BJ (cell line): ENCODE measurements at regions not wholly inside any gene's neighbourhood (a gene's known extent, or its start where the extent isn't known, plus 50 kb on each side); places are given as distances from the start of the nearest gene placed in this dataset.

ENCODE experiments used
- CTCF ChIA-PET: fragments of 350-600 bp; formaldehyde crosslinking; extraction: SDS; loops from one replicate; lab custom pipeline; 2021; ENCODE audit warnings: antibody characterized with exemption, inconsistent platforms; lab: Yijun Ruan, JAX
- POLR2A ChIA-PET: fragments of 300-600 bp; sonication (Branson Sonifier 250); formaldehyde crosslinking; extraction: SDS; loops from one replicate; lab custom pipeline; 2021; ENCODE audit warnings: antibody characterized with exemption; lab: Charles Lee
- DNase-seq: peaks from one replicate; pipeline ENCODE4 v3.0.0-alpha.2; 2011; ENCODE audit warnings: low read depth
- H3K27me3 ChIP-seq: 2 replicates; pipeline ENCODE4 v1.6.0; 2011; ENCODE audit warnings: low read length; ENCODE audit not compliant: control insufficient read depth, insufficient read depth
- H3K36me3 ChIP-seq: 2 replicates; pipeline ENCODE4 v1.5.1; 2011; ENCODE audit warnings: low read length; ENCODE audit not compliant: control insufficient read depth, insufficient read depth
- H3K4me3 ChIP-seq: 2 replicates; pipeline ENCODE4 v1.5.1; 2011; ENCODE audit warnings: low read depth, mild to moderate bottlenecking, control low read depth, low read length
- TF ChIP-seq, protein P1 (sequence below): IDR thresholded peaks from 2 replicates; pipeline ENCODE4 v1.5.1; 2011; ENCODE audit warnings: low read depth, mild to moderate bottlenecking, control low read depth, inconsistent platforms, low read length, moderate library complexity; ENCODE audit not compliant: insufficient read depth

DNA sequence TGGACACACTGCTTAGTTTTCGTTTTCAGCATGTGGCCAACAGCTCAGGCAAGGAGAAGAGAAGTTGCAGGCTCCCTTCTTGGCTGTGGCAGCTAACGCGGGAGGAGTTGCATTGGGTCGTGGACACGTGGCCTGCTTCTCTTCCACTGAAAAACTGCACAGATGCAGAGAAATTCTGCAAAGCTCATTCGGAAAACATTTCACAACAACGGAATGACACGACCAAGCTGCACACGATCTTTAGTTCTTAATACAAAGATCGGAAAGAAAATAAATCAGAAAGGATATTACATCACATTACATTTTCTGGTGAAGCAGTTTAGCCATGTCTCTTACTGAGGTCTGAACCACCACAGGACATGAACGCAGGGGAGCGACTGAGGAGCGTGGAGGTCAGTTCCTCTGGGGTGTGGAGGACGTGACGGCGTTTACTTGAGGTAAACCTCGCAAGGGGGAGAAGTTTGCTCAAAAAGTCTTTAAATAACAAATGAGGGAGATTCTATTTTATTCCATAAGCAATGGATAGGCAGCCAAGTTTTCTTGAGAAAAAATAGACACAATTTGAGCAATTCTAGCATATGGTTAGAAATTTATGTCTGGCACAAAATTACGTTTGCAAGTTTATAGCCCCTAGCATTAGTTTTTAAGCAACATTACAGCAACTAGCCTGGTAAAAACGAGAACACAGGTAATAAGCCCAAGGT lies 178.3 kb downstream of the THBS2 start:
- Histone ChIP-seq H3K36me3 (no peaks in the 10 kb centered on the region), H3K4me3 (no peak overlapping the region), H3K27me3 (no peaks in the 10 kb centered on the region)
- TF ChIP-seq, protein P1, sequence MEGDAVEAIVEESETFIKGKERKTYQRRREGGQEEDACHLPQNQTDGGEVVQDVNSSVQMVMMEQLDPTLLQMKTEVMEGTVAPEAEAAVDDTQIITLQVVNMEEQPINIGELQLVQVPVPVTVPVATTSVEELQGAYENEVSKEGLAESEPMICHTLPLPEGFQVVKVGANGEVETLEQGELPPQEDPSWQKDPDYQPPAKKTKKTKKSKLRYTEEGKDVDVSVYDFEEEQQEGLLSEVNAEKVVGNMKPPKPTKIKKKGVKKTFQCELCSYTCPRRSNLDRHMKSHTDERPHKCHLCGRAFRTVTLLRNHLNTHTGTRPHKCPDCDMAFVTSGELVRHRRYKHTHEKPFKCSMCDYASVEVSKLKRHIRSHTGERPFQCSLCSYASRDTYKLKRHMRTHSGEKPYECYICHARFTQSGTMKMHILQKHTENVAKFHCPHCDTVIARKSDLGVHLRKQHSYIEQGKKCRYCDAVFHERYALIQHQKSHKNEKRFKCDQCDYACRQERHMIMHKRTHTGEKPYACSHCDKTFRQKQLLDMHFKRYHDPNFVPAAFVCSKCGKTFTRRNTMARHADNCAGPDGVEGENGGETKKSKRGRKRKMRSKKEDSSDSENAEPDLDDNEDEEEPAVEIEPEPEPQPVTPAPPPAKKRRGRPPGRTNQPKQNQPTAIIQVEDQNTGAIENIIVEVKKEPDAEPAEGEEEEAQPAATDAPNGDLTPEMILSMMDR: no peak
- CTCF ChIA-PET: interaction anchor here (1.2 to 1.3 kb wide), 3 partner anchors 9 to 111 kb away, joined by 3 read pairs; no protein-coding TSS in a partner anchor
- no peak for DNase-seq
- POLR2A ChIA-PET: no interaction called here

DNA sequence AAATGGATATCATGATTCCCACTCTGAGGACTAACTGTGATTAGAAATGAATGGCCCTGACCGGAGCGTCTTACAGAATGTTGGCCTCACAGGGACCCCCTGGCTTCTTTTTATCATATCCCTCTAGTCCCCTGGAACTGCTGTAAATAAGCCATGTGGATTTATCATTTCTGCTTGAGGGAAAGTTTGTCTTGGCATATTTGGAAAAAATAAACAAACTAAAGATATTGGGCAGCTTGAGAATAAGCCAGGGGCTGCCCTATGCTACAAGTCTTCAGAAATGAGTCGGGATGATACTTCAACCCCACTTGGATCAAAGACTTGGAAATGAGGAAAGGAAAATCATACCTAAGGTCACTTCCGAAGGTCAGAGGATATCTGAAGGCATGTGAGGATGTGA lies 179.1 kb downstream of the THBS2 start:
- H3K4me3 ChIP-seq: no peak overlapping the region
- H3K27me3 ChIP-seq: no peaks in the 10 kb centered on the region
- H3K36me3 ChIP-seq: no peaks in the 10 kb centered on the region
- TF ChIP-seq, protein P1: no peak
- ChIA-PET POLR2A (no interaction called here), CTCF (interaction anchor here (0.7 to 1.8 kb wide), 5 partner anchors 9 to 291 kb away, joined by 3 to 7 read pairs (median 3); no protein-coding TSS in a partner anchor)
- DNase-seq: no peak

DNA sequence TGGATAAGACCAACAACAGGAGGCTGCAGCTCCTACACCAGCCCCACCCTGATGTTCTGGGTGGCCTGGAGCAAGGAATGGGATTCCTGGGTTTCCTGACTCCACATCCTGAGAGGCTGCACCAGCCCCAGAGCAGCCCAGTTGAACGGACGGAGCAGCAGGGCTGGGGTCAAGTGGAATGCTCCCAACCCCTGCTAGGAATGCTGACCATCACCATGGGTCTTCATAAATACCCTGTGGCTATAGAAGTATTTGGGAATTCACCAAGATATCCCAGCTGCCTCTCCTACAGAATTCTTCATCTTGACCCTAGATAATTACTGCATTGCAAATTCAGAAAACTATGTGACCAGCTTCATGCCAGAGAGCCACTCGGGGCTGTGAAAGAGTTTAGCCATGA lies 180.3 kb downstream of the THBS2 start:
- peak; percentile 99 for DNase-seq
- Histone ChIP-seq H3K36me3 (no peaks in the 10 kb centered on the region), H3K27me3 (no peaks in the 10 kb centered on the region), H3K4me3 (no peak overlapping the region)
- POLR2A ChIA-PET: interaction anchor here (1.0 kb wide), 1 partner anchor 38 kb away, joined by 3 read pairs; no protein-coding TSS in a partner anchor
- CTCF ChIA-PET: interaction anchor here (0.8 to 1.9 kb wide), 6 partner anchors 9 to 95 kb away, joined by 3 to 7 read pairs (median 4); no protein-coding TSS in a partner anchor
- TF ChIP-seq, protein P1: no peak

DNA sequence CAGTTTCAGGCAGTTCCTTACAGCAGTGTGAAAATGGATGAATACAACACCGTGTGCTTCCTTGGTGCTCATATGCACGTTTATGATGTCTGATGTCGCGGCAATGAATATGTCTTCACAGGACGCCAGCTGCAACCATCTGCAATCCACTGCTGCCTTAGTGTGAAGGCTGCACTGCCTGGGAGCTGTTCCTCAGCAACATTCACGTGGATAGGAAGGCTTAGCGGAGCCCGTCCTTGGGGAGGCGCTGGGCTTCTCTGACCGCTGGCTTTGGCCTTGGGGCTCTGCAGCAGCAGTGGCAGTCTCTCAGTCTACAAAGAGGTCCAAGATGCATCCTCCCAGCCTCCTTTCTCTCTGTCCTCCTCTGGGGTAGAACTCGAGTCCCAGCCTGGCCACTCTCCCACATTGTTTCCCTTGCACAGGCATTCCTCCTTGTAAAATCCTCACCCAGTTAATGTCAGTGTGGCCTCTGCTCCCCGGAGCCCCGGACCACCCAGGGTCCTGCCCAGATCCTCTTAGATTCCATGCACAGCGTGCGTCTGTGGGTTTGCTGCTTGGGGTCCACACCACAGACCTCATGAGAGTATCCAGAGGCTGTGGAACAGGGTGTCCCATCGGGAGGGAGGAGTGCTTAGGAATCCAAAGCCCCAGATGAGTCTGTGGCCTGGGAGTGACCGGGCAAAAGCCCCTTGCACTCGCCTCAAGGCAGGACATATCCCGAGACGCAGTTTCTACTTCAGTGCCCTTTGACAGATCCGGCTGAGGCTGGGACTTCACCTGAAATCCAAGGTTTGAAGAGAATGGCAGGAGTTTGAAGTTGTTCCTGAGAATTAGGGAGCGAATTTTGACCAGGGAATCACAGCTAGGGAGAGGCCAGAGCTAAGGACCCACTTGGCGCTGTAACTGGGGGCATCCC lies 181.3 kb downstream of the THBS2 start:
- no peak overlapping the region for H3K4me3 ChIP-seq
- no peaks in the 10 kb centered on the region for H3K27me3 ChIP-seq
- H3K36me3 ChIP-seq: no peaks in the 10 kb centered on the region
- no peak for DNase-seq
- ChIA-PET CTCF (interaction anchor here (0.9 to 1.9 kb wide), 3 partner anchors 13 to 89 kb away, joined by 4 to 7 read pairs (median 6); no protein-coding TSS in a partner anchor), POLR2A (interaction anchor here (1.0 kb wide), 1 partner anchor 37 kb away, joined by 3 read pairs; no protein-coding TSS in a partner anchor)
- TF ChIP-seq, protein P1: no peak
